HEK293 (cell line): ENCODE measurements at regions not wholly inside any gene's neighbourhood (a gene's known extent, or its start where the extent isn't known, plus 50 kb on each side); places are given as distances from the start of the nearest gene placed in this dataset.

Experiments
- CTCF ChIA-PET: fragments of 350-600 bp; formaldehyde crosslinking; extraction: SDS; loops from one replicate; lab custom pipeline; 2021; ENCODE audit warnings: antibody characterized with exemption; lab: Yijun Ruan, JAX
- POLR2A ChIA-PET: fragments of 300-600 bp; formaldehyde crosslinking; extraction: SDS; loops from one replicate; lab custom pipeline; 2020; ENCODE audit warnings: antibody characterized with exemption, inconsistent platforms; lab: Yijun Ruan, JAX
- H3K27ac ChIP-seq: fragments of 200-500 bp; sonication (Bioruptor generic); 2 replicates; pipeline ENCODE4 v1.5.1; 2014; ENCODE audit warnings: low read depth, low read length, control low read depth, inconsistent platforms; ENCODE audit errors: extremely low read depth
- H3K36me3 ChIP-seq, 2 experiments: fragments of 200-500 bp in 1 of 2; sonication (Bioruptor generic) in 1 of 2; 1 replicate in 1 of 2; 2 replicates in 1 of 2; pipeline ENCODE4 v1.5.1; 2014 to 2017; ENCODE audit warnings: inconsistent platforms in 2 of 2, low read length in 2 of 2; ENCODE audit not compliant: control insufficient read depth in 2 of 2, insufficient read depth in 1 of 2
- H3K4me1 ChIP-seq: fragments of 200-500 bp; sonication (Bioruptor generic); 2 replicates; pipeline ENCODE4 v1.5.1; 2014; ENCODE audit warnings: mild to moderate bottlenecking, low read length, inconsistent platforms; ENCODE audit not compliant: control insufficient read depth, insufficient read depth
- H3K4me3 ChIP-seq: 2 replicates; pipeline ENCODE4 v1.5.1; 2011; ENCODE audit warnings: low read depth, mild to moderate bottlenecking, control low read depth, low read length, moderate library complexity
- H3K9me3 ChIP-seq: fragments of 200-500 bp; sonication (Bioruptor generic); 2 replicates; pipeline ENCODE4 v1.5.1; 2014; ENCODE audit warnings: low read depth, low read length, inconsistent platforms; ENCODE audit not compliant: control insufficient read depth, insufficient read depth
- CTCF ChIP-seq: fragments of 450-650 bp; formaldehyde crosslinking; IDR thresholded peaks from 2 replicates; pipeline ENCODE4 v1.5.1; 2016; ENCODE audit warnings: missing biosample characterization, missing genetic modification characterization
- GLI2 ChIP-seq: fragments of 450-650 bp; formaldehyde crosslinking; IDR thresholded peaks from 2 replicates; pipeline ENCODE4; 2017; ENCODE audit warnings: missing biosample characterization, missing genetic modification characterization, low read depth, borderline replicate concordance
- KLF16 ChIP-seq: fragments of 450-650 bp; formaldehyde crosslinking; IDR thresholded peaks from 2 replicates; pipeline ENCODE4 v1.5.1; 2017; ENCODE audit warnings: missing biosample characterization, missing genetic modification characterization
- PRDM10 ChIP-seq: fragments of 450-650 bp; formaldehyde crosslinking; IDR thresholded peaks from 2 replicates; pipeline ENCODE4 v1.5.1; 2016; ENCODE audit warnings: missing biosample characterization, missing genetic modification characterization
- ZNF114 ChIP-seq: fragments of 450-650 bp; formaldehyde crosslinking; IDR thresholded peaks from 2 replicates; pipeline ENCODE4 v1.5.0; 2017; ENCODE audit warnings: missing biosample characterization, missing genetic modification characterization
- ZNF175 ChIP-seq: fragments of 450-650 bp; formaldehyde crosslinking; IDR thresholded peaks from 2 replicates; pipeline ENCODE4 v1.5.1; 2016; ENCODE audit warnings: missing biosample characterization, missing genetic modification characterization
- ZNF555 ChIP-seq: fragments of 450-650 bp; formaldehyde crosslinking; conservative IDR thresholded peaks from 2 replicates; pipeline ENCODE4 v1.5.1; 2017; ENCODE audit warnings: missing biosample characterization, mild to moderate bottlenecking, missing genetic modification characterization, inconsistent platforms
- TF ChIP-seq, protein P1 (sequence below): fragments of 450-650 bp; formaldehyde crosslinking; IDR thresholded peaks from 2 replicates; pipeline ENCODE4 v1.5.1; 2016; ENCODE audit warnings: missing biosample characterization, missing genetic modification characterization
- TF ChIP-seq, protein P2 (sequence below): fragments of 450-650 bp; formaldehyde crosslinking; IDR thresholded peaks from 2 replicates; pipeline ENCODE4 v1.5.1; 2016; ENCODE audit warnings: missing biosample characterization, missing genetic modification characterization
- TF ChIP-seq, protein P3 (sequence below): fragments of 450-650 bp; formaldehyde crosslinking; IDR thresholded peaks from 2 replicates; pipeline ENCODE4 v1.5.1; 2016; ENCODE audit warnings: missing biosample characterization, missing genetic modification characterization
- TF ChIP-seq, protein P4 (sequence below): fragments of 450-650 bp; IDR thresholded peaks from 2 replicates; pipeline ENCODE4 v1.5.1; 2018; ENCODE audit warnings: missing biosample characterization, missing genetic modification characterization
- TF ChIP-seq, protein P5 (sequence below): fragments of 450-650 bp; formaldehyde crosslinking; IDR thresholded peaks from 2 replicates; pipeline ENCODE4 v1.5.1; 2016; ENCODE audit warnings: missing biosample characterization, missing genetic modification characterization

- TF ChIP-seq, protein P1, sequence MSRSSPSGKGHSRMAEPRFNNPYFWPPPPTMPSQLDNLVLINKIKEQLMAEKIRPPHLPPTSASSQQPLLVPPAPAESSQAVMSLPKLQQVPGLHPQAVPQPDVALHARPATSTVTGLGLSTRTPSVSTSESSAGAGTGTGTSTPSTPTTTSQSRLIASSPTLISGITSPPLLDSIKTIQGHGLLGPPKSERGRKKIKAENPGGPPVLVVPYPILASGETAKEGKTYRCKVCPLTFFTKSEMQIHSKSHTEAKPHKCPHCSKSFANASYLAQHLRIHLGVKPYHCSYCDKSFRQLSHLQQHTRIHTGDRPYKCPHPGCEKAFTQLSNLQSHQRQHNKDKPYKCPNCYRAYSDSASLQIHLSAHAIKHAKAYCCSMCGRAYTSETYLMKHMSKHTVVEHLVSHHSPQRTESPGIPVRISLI (tag by site-specific recombination) = no peak
- TF ChIP-seq PRDM10 (tag by site-specific recombination) (no peak), ZNF114 (no peak)
These were observed 219.4 kb downstream of the MREG start (continued) for GRCh38 chr2:215793747-215794595.

DNA sequence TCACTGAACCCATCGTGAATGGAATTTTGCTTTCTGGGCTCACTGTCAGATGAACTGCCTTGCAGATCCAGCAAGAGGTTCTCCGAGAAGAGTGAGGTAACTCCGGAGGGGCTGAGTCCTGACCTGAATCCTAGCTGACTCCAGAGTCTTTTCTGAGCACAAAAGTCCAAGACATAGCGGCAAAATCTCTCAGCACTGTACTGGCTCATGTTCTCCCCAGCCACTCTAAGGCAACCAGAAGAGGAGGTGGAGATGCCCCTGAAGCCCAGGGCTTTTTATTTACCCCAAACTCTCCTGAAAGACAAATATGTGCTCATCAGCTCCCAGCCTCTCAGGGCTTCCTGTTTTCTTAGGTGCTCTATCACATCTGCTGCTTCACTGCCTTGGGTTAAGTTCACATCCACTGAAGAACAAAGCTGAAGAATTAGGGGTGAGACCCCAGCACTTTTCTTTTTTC is 221.8 kb downstream of the MREG start:
- Histone ChIP-seq H3K9me3 (no peaks in the 10 kb centered on the region), H3K27ac (no peak overlapping the region), H3K4me3 (no peak overlapping the region), H3K36me3 (no peaks in the 10 kb centered on the region), H3K4me1 (0 out of 2 replicates have a peak, but pooled peaks cover 2% of the 10 kb centered on the region)
- ChIA-PET POLR2A (no interaction called here), CTCF (interaction anchor here (1.5 kb wide), 1 partner anchor 17 kb away, joined by 7 read pairs; no protein-coding TSS in a partner anchor)
- TF ChIP-seq GLI2 (tag by site-specific recombination) = no peak
- TF ChIP-seq, protein P2, sequence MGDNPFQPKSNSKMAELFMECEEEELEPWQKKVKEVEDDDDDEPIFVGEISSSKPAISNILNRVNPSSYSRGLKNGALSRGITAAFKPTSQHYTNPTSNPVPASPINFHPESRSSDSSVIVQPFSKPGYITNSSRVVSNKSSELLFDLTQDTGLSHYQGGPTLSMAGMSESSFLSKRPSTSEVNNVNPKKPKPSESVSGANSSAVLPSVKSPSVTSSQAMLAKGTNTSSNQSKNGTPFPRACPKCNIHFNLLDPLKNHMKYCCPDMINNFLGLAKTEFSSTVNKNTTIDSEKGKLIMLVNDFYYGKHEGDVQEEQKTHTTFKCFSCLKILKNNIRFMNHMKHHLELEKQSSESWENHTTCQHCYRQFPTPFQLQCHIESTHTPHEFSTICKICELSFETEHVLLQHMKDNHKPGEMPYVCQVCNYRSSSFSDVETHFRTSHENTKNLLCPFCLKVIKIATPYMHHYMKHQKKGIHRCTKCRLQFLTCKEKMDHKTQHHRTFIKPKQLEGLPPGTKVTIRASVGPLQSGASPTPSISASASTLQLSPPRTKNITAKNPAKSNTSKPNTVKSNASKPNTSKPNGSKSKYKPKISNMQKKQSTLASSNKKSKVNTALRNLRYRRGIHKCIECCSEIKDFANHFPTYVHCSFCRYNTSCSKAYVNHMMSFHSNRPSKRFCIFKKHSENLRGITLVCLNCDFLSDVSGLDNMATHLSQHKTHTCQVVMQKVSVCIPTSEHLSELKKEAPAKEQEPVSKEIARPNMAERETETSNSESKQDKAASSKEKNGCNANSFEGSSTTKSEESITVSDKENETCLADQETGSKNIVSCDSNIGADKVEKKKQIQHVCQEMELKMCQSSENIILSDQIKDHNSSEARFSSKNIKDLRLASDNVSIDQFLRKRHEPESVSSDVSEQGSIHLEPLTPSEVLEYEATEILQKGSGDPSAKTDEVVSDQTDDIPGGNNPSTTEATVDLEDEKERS = no peak
- TF ChIP-seq, protein P3, sequence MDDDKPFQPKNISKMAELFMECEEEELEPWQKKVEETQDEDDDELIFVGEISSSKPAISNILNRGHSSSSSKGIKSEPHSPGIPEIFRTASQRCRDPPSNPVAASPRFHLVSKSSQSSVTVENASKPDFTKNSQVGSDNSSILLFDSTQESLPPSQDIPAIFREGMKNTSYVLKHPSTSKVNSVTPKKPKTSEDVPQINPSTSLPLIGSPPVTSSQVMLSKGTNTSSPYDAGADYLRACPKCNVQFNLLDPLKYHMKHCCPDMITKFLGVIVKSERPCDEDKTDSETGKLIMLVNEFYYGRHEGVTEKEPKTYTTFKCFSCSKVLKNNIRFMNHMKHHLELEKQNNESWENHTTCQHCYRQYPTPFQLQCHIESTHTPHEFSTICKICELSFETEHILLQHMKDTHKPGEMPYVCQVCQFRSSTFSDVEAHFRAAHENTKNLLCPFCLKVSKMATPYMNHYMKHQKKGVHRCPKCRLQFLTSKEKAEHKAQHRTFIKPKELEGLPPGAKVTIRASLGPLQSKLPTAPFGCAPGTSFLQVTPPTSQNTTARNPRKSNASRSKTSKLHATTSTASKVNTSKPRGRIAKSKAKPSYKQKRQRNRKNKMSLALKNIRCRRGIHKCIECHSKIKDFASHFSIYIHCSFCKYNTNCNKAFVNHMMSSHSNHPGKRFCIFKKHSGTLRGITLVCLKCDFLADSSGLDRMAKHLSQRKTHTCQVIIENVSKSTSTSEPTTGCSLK (tag by site-specific recombination) = no peak
- TF ChIP-seq CTCF (tag by site-specific recombination) = no peak
- TF ChIP-seq, protein P4, sequence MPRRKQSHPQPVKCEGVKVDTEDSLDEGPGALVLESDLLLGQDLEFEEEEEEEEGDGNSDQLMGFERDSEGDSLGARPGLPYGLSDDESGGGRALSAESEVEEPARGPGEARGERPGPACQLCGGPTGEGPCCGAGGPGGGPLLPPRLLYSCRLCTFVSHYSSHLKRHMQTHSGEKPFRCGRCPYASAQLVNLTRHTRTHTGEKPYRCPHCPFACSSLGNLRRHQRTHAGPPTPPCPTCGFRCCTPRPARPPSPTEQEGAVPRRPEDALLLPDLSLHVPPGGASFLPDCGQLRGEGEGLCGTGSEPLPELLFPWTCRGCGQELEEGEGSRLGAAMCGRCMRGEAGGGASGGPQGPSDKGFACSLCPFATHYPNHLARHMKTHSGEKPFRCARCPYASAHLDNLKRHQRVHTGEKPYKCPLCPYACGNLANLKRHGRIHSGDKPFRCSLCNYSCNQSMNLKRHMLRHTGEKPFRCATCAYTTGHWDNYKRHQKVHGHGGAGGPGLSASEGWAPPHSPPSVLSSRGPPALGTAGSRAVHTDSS = no peak
- TF ChIP-seq, protein P5, sequence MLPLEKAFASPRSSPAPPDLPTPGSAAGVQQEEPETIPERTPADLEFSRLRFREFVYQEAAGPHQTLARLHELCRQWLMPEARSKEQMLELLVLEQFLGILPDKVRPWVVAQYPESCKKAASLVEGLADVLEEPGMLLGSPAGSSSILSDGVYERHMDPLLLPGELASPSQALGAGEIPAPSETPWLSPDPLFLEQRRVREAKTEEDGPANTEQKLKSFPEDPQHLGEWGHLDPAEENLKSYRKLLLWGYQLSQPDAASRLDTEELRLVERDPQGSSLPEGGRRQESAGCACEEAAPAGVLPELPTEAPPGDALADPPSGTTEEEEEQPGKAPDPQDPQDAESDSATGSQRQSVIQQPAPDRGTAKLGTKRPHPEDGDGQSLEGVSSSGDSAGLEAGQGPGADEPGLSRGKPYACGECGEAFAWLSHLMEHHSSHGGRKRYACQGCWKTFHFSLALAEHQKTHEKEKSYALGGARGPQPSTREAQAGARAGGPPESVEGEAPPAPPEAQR = no peak
- TF ChIP-seq ZNF555 = no peak
- TF ChIP-seq ZNF175 (tag by site-specific recombination) = no peak
- TF ChIP-seq KLF16 (tag by site-specific recombination) = no peak
- no peak for TF ChIP-seq PRDM10 (tag by site-specific recombination)
